NCI-H446 (cell line): ENCODE measurements at regions not wholly inside any gene's neighbourhood (a gene's known extent, or its start where the extent isn't known, plus 50 kb on each side); places are given as distances from the start of the nearest gene placed in this dataset.
"Not testable (repeated sequence)": the region's sequence is repeated elsewhere in the genome, so short reads cannot be mapped to it uniquely, and the experiment has no call there.

ENCODE experiments used
- DNase-seq, 2 experiments: peaks; one replicate each; lab custom pipeline; 2025; lab: John Stamatoyannopoulos, UW

DNA sequence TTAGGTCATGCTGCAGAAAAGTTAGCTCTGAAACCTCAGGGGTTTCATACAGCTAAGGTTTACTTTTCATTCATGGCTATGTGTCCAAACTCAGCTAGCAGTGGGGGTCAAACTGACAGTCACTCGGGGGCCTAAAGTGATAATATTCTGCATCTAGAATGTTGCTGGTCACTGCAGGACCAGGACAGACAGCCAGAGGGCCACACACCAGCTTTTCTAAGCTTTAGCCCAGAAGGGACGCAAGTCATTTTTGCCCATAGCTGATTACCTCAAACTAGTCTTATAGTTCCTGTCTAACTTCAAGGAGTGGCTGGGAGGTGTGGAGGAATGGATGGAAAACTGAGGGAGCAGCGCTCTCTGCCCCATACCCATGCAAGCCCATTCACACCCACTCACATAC lies 163.0 kb upstream of the NLRP1 start:
- no peak for DNase-seq

DNA sequence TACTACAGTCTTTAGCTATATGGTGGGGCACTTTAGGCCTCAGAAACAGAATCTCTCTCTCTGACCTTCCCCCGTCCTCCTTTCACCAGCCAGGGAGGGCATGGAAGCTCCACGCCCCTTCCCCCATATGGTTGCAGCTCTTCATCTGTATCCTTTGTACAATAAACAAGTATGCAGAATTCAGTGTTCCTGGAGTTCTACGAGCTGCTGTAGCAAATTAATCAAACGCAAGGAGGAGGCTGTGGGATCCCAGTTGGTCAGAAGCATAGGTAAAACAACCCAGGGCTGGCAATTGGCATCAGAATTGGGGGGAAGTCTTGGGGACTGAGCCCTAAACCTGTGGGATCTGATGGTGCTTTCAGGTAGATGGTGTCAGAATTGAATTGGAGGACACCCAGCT lies 163.7 kb upstream of the NLRP1 start:
- DNase-seq, result no peak

DNA sequence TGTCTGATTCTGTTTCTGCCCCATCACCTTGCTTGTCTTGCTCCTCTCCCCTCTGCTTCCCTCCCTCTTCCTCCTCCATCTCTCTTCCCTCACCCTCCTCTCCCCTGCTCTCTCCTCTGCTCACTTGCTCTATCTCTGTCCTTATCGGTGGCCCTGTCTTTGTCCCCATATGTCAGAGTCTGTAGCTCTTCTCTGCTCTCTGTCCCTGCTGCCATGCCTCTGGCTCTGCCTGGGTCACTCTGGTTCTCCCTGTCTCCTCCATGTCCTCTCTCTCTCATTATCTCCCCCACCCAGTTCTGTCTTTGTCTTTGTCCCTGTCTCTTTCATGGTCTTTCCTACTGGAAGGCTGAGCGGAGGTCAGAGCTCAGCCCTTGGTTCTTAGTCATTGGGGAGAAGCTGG lies 169.1 kb upstream of the NLRP1 start:
- DNase-seq, result no peak

DNA sequence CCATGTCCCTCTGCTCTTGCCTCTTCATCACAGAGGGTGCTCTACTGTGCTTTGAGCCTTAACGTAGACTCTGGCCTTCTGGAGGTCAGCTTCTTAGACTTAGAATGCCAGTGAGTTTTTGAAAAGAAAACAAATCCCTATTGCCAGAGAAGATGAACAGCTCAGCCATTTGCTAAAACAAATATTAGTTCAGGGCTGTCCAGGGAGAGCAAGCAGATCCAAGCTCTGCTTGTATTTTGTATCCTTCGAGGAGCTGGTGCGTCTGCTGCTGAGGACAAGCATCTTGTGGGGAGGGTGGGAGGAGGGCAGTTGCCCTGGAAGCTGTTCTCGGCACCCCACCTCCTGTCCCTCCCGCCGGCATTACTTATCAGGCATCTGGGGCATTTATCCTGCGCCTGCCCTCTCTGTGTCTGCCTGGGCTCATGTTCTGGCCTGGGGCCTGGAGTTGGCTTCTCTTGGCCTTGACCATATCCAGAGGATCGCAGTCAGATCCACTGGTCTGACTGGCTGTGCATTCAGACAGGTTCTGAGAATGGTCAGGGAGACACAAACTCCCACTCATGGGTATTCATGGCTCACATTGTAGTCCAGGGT lies 173.1 kb upstream of the NLRP1 start:
- DNase-seq, result no peak

DNA sequence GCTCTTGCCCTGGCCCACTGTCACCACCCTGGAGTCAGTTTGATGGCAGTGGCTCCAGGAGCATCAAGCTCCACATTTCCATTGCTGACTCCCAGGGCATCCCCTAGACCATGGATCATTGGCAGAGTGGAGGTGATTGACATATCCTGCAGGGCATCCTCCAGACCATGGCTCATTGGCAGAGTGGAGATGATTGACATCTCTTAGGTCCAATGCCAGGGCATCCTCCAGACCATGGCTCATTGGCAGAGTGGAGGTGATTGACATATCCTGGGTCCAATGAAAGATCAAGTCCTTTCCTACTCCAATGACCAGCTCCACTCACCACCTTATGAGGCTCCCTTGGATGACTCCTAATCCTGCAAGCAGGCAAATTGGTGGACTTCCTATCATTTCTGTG lies 174.3 kb upstream of the NLRP1 start:
- DNase-seq, result peak in 1 of 2 experiments; percentile 40

DNA sequence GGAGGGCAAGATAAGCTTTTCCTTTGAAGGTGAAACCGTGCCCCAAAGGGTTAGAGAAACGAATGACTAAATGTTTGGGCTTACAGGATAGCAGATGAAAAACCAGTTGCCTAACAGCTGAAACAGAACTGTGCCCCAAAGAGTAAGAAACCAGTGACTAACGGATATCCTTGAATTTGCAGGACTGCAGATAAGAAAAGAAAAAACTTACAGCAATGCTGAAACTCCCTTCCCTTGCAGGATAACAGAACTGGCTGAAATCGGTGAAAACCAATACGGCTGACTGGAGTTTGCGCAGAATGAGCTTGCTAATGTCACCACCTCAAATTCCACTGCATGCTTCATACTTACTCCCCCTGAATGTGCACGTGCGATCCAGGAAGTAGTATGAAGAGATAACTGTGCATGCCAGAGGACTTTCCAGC lies 175.2 kb upstream of the NLRP1 start:
- no peak for DNase-seq

DNA sequence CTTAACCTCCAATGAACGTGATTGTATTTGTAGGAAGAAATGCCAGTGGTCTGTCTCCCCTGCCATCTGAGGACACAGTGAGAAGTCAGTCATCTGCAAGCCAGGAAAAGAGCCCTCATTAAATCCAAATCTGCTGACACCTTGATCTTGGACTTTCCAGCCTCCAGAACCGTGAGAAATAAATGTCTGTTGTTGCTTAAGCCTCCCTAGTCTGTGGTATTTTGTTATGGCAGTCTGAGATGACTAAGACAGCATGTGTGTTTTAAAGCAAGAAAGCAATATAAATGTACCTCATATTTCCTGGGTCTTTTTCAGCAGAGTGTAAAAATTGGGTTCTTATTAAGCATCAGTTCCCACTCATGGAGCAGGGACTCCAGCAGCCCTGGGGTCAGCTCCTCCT lies 177.9 kb upstream of the NLRP1 start:
- no peak for DNase-seq

DNA sequence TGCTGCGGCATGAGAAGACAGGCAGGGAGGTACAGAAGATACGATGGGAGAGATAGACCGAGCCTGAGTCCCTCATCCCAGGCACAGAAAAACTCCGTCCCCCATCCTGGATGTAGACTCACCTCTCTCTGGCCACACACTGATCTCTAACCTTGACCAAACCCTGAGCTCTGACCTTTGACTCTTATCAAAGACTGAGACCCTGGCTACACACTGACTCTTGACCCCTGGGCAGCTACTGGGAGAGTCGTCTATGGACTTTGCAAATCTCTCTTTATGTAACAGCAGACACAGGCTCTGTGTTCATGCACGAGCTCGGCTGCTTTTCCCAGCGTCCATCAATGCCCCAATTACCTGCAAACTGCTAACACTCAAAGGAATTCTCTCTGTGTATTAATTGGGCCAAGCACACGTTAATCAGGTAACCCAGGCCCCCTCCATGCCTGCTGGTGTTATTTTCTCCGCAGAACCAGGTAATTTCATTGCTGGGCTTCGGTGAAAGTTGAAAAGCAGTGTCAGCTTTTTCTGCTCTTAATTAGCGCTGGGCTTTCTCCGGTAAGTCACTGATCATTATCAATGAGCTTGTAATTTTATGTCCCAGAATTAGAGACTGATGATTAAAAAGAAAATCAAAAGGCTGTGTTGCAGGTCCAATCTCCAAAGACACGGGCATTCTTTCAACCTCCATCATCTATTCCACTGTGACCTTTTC lies 179.4 kb upstream of the NLRP1 start:
- no peak for DNase-seq

DNA sequence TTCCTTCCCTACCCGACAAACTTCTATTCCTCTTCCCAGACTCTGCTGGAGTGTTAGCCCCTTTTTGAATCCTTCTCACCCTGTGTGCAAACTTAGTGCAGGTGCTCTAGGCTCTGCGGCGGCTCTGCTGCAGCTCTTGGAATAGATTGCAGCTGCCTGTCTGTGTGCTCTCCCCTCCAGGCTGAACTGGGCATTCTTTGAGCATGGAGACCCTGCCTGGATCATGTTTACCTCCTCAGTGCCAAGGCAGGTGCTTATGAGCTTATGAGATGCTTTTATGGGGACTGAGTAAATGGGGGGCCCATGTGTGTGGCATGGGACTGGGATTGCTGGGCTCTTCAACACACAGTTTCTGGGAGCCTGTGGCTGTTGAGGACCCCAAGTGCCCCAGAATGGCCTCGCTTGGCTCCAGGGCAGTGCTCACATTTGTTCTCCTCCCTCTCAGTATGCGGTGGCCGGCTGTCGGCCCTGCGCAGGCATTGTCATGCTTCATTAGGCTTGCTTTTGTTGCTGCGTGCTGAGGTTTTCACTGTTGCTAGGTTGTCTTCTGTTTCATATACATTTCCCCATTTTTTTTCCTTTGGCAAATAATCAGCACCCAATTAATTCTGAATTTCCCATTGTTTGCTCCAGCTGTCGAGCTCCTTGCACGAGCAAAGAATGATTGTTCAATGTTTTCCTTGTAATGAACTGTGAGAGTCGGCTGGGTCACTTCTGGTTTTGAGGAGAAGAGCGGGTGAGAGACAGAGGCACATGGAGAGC lies 185.5 kb upstream of the NLRP1 start:
- peak; percentile 53 to 59 for DNase-seq

DNA sequence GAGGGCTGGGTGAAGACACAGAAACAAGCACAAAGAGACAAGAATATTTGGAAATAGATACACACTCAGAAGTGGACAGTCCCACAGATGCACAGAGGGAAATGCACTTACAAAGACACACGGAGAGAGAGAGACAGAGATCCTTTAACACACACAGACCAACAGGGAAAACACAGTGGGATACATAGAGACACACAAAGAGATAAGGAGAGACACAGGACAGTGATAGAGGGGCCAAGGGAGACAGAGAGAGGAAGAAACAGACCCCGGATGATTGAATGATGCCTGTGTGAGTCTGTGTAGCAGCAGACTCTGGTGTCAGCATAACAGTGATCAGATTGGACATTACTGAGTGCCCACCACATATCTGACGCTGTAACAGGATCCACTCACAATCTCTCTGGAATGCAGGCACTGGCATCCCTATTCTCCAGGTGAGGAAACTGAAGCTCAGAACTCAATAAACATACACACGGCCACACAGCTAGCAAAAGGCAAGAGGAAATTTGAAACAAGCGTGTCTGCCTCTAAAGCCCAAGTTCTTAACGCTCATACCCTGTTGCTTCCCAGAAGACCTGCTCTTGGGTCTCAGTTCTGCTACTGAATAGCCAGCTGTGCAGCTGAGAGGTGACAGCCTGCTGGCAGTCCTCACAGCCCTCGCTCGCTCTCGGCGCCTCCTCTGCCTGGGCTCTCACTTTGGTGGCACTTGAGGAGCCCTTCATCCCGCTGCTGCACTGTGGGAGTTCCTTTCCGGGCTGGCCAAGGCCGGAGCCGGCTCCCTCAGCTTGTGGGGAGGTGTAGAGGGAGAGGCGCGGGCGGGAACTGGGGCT lies 186.3 kb upstream of the NLRP1 start:
- DNase-seq, result no peak

DNA sequence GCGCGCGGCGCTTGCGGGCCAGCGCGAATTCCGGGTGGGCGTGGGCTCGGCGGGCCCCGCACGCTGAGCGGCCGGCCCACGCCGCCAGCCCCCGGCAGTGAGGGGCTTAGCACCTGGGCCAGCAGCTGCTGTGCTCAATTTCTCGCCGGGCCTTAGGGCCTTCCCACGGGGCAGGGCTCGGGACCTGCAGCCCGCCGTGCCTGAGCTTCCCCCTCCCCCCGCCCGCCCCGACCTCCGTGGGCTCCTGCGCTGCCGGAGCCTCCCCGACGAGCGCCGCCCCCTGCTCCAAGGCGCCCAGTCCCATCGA lies 186.9 kb upstream of the NLRP1 start:
- DNase-seq, result not testable (repeated sequence)

DNA sequence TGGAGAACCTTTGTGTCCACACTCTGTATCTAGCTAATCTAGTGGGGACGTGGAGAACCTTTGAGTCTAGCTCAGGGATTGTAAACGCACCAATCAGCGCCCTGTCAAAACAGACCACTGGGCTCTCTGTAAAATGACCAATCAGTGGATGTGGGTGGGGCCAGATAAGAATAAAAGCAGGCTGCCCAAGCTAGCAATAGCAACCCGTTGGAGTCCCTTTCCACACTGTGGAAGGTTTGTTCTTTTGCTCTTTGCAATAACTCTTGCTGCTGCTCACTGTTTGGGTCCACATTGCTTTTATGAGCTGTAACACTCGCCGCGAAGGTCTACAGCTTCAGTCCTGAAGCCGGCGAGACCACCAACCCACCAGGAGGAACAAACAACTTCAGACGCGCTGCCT lies 187.7 kb upstream of the NLRP1 start:
- not testable (repeated sequence) for DNase-seq

DNA sequence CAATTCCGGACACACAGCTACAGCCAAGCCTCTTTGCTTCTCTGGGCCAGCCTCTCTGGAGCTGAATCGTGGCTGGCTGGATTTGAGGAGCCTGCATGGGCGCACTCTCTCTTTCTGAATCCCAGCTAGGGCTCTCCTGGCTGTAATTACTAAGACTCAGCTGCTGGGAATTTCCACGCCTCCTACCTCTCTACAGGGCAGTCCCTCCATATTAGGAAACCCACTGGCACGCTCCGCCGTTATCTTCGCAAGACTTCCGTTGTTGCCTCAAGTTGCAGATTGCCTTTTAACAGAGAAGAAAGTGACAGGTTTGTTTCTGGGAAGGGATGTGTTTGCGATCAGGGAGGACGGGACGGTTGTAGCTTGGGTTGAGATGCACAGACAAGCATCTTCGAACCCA lies 188.4 kb upstream of the NLRP1 start:
- no peak for DNase-seq

DNA sequence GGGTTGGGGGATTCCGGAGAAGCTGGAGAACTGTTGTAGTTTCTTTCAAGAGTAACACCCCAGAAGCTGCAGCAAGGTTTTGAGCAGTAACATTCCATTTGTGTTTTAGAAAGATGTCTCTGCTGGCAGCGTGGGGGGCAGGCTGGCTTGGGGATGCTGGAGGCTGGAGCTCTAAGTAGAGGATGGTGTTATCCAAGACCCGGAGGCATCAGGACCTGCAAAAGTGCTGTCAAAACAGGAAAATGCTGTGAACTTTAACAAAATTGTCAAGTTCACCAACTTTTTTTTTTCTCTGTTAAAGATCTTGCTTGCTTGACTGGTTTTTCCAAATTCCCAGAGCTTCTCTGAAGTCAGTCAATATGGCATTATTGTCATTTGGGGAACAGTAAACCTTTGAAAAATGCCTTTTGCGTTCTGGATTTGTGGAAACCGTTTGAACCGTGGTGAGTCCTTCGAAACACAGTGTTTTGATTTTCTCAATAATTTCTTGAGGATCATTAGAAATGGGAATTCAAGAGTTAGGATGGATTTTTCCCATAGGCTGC lies 189.6 kb upstream of the NLRP1 start:
- no peak for DNase-seq

DNA sequence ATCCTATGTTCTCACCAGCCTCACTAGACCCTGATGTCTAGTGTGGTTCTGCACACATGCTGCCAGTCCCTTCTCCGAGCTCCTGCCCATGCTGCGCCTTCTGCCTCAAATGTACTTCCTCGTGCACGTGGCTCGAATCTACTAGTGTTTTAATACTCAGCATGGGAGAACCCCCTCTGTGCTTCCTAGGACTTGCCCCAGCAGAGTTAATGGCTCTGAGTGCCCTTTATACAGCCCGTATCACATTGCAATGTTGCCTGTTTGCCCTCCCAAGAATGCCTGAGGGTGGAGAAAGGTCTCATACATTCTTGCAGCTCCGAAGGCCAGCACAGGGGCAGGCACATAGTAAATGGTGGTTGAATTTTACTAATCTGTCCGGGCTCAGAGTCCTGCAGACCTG lies 190.8 kb upstream of the NLRP1 start:
- DNase-seq, result no peak

DNA sequence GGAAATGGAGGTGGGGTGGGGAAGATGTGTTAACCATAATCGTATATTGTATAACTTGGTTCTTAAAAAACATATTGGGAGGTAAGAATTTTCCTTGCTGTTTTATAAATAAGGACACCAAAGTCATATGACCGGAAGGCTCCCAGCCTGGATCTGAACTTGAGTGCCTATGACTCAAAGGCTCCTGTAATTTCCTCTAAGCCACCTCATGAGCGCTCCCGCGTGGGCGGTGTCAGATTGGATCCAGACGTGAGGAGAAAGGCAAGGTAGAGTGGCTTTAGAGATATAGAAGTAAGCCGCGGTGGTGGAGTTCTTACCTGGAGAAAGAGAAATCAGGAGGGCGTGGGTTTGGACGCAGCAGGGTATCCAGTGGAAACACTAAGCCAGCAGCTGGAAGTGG lies 196.2 kb upstream of the NLRP1 start:
- DNase-seq, result no peak

DNA sequence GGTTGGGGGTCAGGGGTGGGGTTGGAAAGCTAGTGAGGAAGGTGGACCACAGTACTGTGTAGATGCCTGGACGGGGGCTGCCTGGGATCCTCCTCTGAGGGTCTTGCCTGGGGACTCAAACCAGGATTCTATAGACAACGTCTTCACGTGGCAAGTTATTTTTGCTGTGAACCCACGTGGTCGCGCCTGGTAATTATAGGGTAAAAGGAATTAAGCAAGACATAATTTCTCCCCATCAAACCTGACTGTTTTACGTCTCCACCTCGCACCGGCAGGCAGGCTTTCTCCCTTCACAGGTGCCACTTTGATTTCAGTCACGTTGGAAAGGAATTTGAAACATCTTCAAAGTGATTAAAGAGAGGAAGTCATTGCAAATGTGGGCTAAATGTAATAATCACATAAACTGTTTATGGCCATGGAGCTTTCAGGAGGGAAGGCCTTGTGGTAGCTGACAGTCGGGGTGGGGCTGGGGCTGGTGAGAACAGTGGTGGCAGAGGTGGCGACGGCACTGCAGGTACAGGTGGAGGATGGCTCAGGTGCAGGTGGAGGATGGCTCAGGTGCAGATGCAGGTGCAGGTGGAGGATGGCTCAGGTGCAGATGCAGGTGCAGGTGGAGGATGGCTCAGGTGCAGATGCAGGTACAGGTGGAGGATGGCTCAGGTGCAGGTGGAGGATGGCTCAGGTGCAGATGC lies 197.1 kb upstream of the NLRP1 start:
- DNase-seq, result no peak

DNA sequence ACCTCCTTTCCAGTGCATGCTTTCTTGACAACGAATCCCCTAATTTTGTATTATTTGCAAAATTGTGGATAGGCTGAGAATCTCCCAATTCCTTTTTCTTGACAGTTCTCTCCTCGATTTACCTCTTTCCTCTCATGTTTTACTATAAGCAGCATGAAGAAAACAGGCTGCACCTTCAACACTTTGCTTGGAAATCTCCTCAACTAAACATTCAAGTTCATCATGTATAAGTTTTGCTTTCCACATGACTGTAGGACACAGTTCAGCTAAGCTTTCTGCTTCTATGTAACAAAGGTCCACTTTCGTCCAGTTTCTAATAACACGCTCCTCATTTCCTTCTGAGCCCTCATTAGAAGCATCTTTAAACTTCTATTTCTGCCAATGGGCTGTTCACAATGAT lies 199.0 kb upstream of the NLRP1 start:
- DNase-seq, result no peak

DNA sequence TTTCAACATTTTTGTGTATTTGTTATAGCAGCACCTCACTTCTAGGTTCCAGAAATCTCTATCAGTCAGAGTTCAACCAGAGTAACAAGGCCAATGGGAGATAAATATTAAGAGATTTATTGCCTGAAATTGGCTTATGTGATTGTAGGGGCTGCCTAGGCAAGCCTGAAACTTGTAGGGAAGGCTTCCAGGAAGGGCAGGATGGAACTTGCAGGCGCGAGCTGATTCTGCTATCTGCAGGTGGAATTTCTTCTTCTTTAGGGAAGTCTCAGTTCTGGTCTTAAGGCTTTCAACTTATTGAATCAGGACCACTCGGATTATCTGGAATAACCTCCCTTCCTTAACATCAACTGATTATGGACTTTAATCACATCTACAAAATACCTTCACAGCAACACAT lies 199.5 kb upstream of the NLRP1 start:
- no peak for DNase-seq

DNA sequence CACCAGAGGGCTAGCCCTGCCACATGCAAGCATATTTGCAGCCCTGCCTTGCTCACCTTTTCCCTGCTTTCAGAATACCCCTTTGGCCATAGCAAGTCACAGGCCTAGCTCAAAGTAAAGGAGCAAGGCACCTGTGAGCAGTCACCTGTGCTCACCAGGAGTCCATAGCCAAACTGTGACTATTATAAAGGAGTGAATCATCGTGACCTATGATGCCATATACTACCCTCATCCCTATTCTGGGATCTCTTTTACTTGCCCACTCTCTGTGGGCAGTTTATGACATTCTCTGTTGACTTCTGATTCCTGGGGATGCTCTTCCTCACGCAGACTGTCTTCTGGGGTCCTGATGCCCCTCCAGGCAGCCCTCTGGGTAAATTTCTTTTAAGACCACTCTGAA lies 200.5 kb upstream of the NLRP1 start:
- DNase-seq, result no peak

DNA sequence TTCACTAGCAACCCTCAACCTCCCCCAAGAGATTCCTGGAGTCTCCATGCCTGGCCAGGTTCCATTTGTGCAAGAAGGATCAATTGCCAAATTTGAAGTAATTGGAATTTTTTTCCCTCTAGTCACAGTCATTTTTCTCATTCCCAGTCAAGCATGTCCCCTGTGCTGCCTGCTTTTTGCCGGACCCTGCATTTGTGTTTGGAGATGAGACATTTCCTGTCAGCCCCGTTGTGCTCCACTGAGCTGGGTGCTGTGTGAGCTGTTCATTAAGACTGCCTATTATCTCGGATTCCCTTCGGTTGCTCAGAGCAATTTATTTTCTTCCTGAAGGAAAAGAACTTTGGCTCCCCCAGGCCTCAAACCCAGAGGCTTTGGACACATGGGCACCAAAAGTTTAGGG lies 201.0 kb upstream of the NLRP1 start:
- DNase-seq, result peak in 1 of 2 experiments; percentile 42
